ENCODE measurements at regions not wholly inside any gene's neighbourhood (a gene's known extent, or its start where the extent isn't known, plus 50 kb on each side); places are given as distances from the start of the nearest gene placed in this dataset.

DNA sequence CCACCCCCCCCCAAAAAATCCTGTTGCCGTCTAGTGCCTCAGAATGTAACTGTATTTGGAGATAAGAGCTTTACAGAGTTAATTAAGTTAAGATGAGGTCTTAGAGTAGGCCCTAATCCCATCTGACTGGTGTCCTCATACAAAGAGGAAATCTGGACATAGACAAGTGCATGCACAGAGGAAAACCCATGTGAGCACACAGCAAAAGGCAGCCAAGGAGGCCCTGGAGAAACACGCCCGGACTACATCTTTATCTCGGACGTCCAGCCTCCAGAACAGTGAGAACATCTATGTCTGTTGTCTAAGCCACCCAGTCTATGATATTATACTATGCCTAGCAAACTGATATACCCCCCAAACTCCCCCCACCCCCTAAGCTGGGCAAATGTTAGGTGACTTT lies 193.8 kb downstream of the KATNAL1 start:
- no peaks in the 10 kb centered on the region for H3K9me3 ChIP-seq (ENCODE audit: insufficient read depth, low read depth, low read length)
- no peaks in the 10 kb centered on the region for H3K79me2 ChIP-seq (ENCODE audit: insufficient read depth, low read length)
- no peak overlapping the region for H3K9ac ChIP-seq (ENCODE audit: low read length)
- H2AFZ ChIP-seq (ENCODE audit: low read depth, low read length): no peak overlapping the region
- TF ChIP-seq, protein P1, sequence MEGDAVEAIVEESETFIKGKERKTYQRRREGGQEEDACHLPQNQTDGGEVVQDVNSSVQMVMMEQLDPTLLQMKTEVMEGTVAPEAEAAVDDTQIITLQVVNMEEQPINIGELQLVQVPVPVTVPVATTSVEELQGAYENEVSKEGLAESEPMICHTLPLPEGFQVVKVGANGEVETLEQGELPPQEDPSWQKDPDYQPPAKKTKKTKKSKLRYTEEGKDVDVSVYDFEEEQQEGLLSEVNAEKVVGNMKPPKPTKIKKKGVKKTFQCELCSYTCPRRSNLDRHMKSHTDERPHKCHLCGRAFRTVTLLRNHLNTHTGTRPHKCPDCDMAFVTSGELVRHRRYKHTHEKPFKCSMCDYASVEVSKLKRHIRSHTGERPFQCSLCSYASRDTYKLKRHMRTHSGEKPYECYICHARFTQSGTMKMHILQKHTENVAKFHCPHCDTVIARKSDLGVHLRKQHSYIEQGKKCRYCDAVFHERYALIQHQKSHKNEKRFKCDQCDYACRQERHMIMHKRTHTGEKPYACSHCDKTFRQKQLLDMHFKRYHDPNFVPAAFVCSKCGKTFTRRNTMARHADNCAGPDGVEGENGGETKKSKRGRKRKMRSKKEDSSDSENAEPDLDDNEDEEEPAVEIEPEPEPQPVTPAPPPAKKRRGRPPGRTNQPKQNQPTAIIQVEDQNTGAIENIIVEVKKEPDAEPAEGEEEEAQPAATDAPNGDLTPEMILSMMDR (IDR thresholded peaks at IDR 0.05; ENCODE audit: insufficient read depth, low read depth, low read length): no peak
- TF ChIP-seq EZH2 (IDR thresholded peaks at IDR 0.05; ENCODE audit: insufficient read depth, low read length): no peak
- no peaks in the 10 kb centered on the region for H3K9me3 Mint-ChIP-seq (ENCODE audit: unreplicated experiment)
- H3K27me3 ChIP-seq (ENCODE audit: insufficient read depth, low read length): no peaks in the 10 kb centered on the region
- FAIRE-seq (no peak), DNase-seq (ENCODE audit: low read depth) (no peak)
- H3K4me2 ChIP-seq (ENCODE audit: low read length): no peak overlapping the region
- H3K4me3 Mint-ChIP-seq (ENCODE audit: unreplicated experiment): no peak overlapping the region
- no peaks in the 10 kb centered on the region for H3K27me3 Mint-ChIP-seq (ENCODE audit: low read depth, unreplicated experiment)
- H3K4me1 ChIP-seq (ENCODE audit: insufficient read depth, low read length): peaks cover 13% of the 10 kb centered on the region
- peaks cover 18% of the 10 kb centered on the region for H3K4me1 Mint-ChIP-seq (ENCODE audit: low read depth, unreplicated experiment)
- no peaks in the 10 kb centered on the region for H4K20me1 ChIP-seq (ENCODE audit: insufficient read depth, low read length)
- H3K36me3 ChIP-seq (ENCODE audit: insufficient read depth, low read length): no peaks in the 10 kb centered on the region
- H3K36me3 Mint-ChIP-seq (ENCODE audit: low read depth, unreplicated experiment): no peaks in the 10 kb centered on the region
- H3K4me3 ChIP-seq (ENCODE audit: insufficient read depth, low read depth, low read length): no peak overlapping the region
- no peak overlapping the region for H3K27ac ChIP-seq (ENCODE audit: low read depth, low read length)
- H3K27ac Mint-ChIP-seq (ENCODE audit: unreplicated experiment): peak overlapping the region; percentile 48

DNA sequence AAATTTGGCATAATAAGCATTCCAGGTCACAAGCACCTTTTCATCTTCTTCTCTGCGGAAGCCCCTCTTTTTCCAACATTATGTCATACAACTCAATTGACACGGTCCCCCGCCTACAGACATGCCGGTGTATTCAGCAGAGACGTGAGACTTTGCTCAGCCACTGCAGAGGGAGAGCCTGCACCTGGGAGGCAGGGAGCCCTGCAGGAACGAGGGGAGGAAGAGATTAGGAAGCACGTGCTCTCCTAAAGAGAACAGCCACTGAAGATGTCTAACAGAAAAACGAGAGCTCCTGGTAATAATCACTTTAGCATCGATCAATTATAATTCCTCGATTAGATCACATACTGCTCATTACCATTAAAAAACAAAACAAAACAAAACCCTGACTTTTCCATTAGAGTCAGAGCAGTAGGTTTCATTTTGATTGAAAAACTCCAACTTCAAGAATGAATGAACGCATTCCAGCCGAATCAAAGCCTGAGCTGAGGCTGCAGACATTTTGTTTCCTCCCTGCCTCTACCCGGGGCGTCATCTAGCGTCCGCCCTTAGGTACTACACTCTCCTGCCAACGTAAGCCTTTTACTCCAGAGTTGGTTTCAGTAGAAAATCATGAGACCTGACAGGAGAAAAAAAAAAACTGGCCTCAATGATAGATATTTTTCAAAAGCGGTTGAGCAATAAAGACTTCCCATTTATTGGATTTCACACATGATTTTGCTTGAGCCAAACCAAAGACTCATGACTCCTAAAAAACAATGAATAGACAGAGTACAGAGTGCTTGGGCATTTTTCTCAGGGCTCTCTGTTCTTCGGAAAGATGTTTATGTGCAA lies 194.5 kb downstream of the KATNAL1 start:
- Histone ChIP-seq H3K79me2 (ENCODE audit: insufficient read depth, low read length) (no peaks in the 10 kb centered on the region), H3K4me2 (ENCODE audit: low read length) (peak overlapping the region; percentile 76), H3K27ac (ENCODE audit: low read depth, low read length) (no peak overlapping the region), H3K27me3 (ENCODE audit: insufficient read depth, low read length) (no peaks in the 10 kb centered on the region), H3K4me3 (ENCODE audit: insufficient read depth, low read depth, low read length) (peak overlapping the region; percentile 31), H3K9me3 (ENCODE audit: insufficient read depth, low read depth, low read length) (no peaks in the 10 kb centered on the region), H4K20me1 (ENCODE audit: insufficient read depth, low read length) (no peaks in the 10 kb centered on the region), H3K9ac (ENCODE audit: low read length) (peak overlapping the region; percentile 14), H3K4me1 (ENCODE audit: insufficient read depth, low read length) (peaks cover 13% of the 10 kb centered on the region), H2AFZ (ENCODE audit: low read depth, low read length) (peak overlapping the region; percentile 69), H3K36me3 (ENCODE audit: insufficient read depth, low read length) (no peaks in the 10 kb centered on the region)
- H3K27ac Mint-ChIP-seq (ENCODE audit: unreplicated experiment): peak overlapping the region; percentile 54
- peaks cover 18% of the 10 kb centered on the region for H3K4me1 Mint-ChIP-seq (ENCODE audit: low read depth, unreplicated experiment)
- H3K9me3 Mint-ChIP-seq (ENCODE audit: unreplicated experiment): no peaks in the 10 kb centered on the region
- no peaks in the 10 kb centered on the region for H3K36me3 Mint-ChIP-seq (ENCODE audit: low read depth, unreplicated experiment)
- H3K27me3 Mint-ChIP-seq (ENCODE audit: low read depth, unreplicated experiment): no peaks in the 10 kb centered on the region
- FAIRE-seq (peak; percentile 37), DNase-seq (ENCODE audit: low read depth) (peak; percentile 70)
- TF ChIP-seq, protein P1 (IDR thresholded peaks at IDR 0.05; ENCODE audit: insufficient read depth, low read depth, low read length): peak; percentile 100
- no peak for TF ChIP-seq EZH2 (IDR thresholded peaks at IDR 0.05; ENCODE audit: insufficient read depth, low read length)
- H3K4me3 Mint-ChIP-seq (ENCODE audit: unreplicated experiment): peak overlapping the region; percentile 74

DNA sequence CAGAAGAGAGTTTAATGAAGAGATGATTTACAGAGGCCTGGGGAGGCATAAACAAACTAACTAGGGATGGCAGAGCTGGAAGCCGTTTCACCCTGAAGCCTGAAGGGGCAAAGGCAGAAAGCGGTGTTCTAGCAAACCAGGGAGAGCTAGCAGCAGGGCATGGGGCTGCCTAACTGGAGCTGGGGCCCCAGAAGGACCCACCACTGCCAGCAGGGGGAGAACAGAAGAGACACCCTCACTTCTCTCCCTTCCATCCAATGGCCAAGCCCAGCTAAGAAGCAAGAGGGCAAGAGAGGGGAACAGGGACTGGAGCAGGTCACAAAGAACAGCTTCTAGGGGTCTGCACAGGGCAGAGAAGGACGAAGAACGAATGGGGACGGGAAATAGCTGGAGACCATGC lies 195.5 kb downstream of the KATNAL1 start:
- Histone ChIP-seq H2AFZ (ENCODE audit: low read depth, low read length) (no peak overlapping the region), H3K36me3 (ENCODE audit: insufficient read depth, low read length) (no peaks in the 10 kb centered on the region), H3K9me3 (ENCODE audit: insufficient read depth, low read depth, low read length) (no peaks in the 10 kb centered on the region), H3K4me1 (ENCODE audit: insufficient read depth, low read length) (peaks cover 13% of the 10 kb centered on the region), H3K27me3 (ENCODE audit: insufficient read depth, low read length) (no peaks in the 10 kb centered on the region), H3K27ac (ENCODE audit: low read depth, low read length) (no peak overlapping the region), H3K79me2 (ENCODE audit: insufficient read depth, low read length) (no peaks in the 10 kb centered on the region), H3K9ac (ENCODE audit: low read length) (no peak overlapping the region), H3K4me3 (ENCODE audit: insufficient read depth, low read depth, low read length) (no peak overlapping the region), H3K4me2 (ENCODE audit: low read length) (no peak overlapping the region), H4K20me1 (ENCODE audit: insufficient read depth, low read length) (no peaks in the 10 kb centered on the region)
- DNase-seq (ENCODE audit: low read depth) (no peak), FAIRE-seq (no peak)
- Mint-ChIP-seq H3K27me3 (ENCODE audit: low read depth, unreplicated experiment) (no peaks in the 10 kb centered on the region), H3K27ac (ENCODE audit: unreplicated experiment) (peak overlapping the region; percentile 30), H3K36me3 (ENCODE audit: low read depth, unreplicated experiment) (no peaks in the 10 kb centered on the region), H3K4me1 (ENCODE audit: low read depth, unreplicated experiment) (peaks cover 25% of the 10 kb centered on the region), H3K4me3 (ENCODE audit: unreplicated experiment) (no peak overlapping the region), H3K9me3 (ENCODE audit: unreplicated experiment) (no peaks in the 10 kb centered on the region)
- TF ChIP-seq EZH2 (IDR thresholded peaks at IDR 0.05; ENCODE audit: insufficient read depth, low read length): no peak
- TF ChIP-seq, protein P1 (IDR thresholded peaks at IDR 0.05; ENCODE audit: insufficient read depth, low read depth, low read length): peak; percentile 18

Measured in astrocyte (in vitro differentiated cells and primary cell).